ENCODE measurements at regions not wholly inside any gene's neighbourhood (a gene's known extent, or its start where the extent isn't known, plus 50 kb on each side); places are given as distances from the start of the nearest gene placed in this dataset.
A peak's percentile ranks its signal among the peaks of the same experiment; 100 is the strongest.

GRCh38 chr7:26588511-26588910, 275.9 kb downstream of the SKAP2 start:
- DNase-seq: no peak
- Histone ChIP-seq H3K27ac (no peak overlapping the region), H3K36me3 (no peaks in the 10 kb centered on the region), H3K4me3 (no peak overlapping the region), H3K4me1 (peaks cover 0 to 9% (median 3%) of the 10 kb centered on the region in 3 donors), H3K9me3 (no peaks in the 10 kb centered on the region), H3K27me3 (peaks cover 0 to 11% (median 0%) of the 10 kb centered on the region in 4 donors)
- WGBS, 2 donors: 71% methylated on average over 1 of the region's 1 CpG; no CpG with 5 or more reads in 1 of the 2 donors
- TF ChIP-seq CTCF (IDR thresholded peaks at IDR 0.05) (peak in 1 of 6 experiments; percentile 12), POLR2A (IDR thresholded peaks at IDR 0.05) (no peak)
- intact Hi-C loops (cut with DNase I): no loop called here

GRCh38 chr7:26590709-26591108, 273.7 kb downstream of the SKAP2 start:
- no peaks in the 10 kb centered on the region for H3K9me3 ChIP-seq
- H3K27ac ChIP-seq: no peak overlapping the region
- peaks cover 0 to 12% (median 3%) of the 10 kb centered on the region in 3 donors for H3K4me1 ChIP-seq
- peaks cover 0 to 9% (median 0%) of the 10 kb centered on the region in 4 donors for H3K27me3 ChIP-seq
- intact Hi-C loops (cut with DNase I): no loop called here
- WGBS, 2 donors: 81 to 86% methylated on average over 2 of the region's 2 CpGs
- no peak for DNase-seq
- no peaks in the 10 kb centered on the region for H3K36me3 ChIP-seq
- TF ChIP-seq CTCF (IDR thresholded peaks at IDR 0.05) (no peak), POLR2A (IDR thresholded peaks at IDR 0.05) (no peak)
- no peak overlapping the region for H3K4me3 ChIP-seq

GRCh38 chr7:26592011-26592410, 272.4 kb downstream of the SKAP2 start:
- no peak for DNase-seq
- Histone ChIP-seq H3K36me3 (no peaks in the 10 kb centered on the region), H3K27me3 (peaks cover 0 to 9% (median 0%) of the 10 kb centered on the region in 4 donors), H3K4me1 (peaks cover 0 to 12% (median 3%) of the 10 kb centered on the region in 3 donors), H3K27ac (no peak overlapping the region), H3K4me3 (no peak overlapping the region), H3K9me3 (no peaks in the 10 kb centered on the region)
- intact Hi-C loops (cut with DNase I): no loop called here
- TF ChIP-seq POLR2A (IDR thresholded peaks at IDR 0.05) (no peak), CTCF (IDR thresholded peaks at IDR 0.05) (no peak)

- Histone ChIP-seq H3K4me3 (no peak overlapping the region), H3K4me1 (peaks cover 0 to 12% (median 3%) of the 10 kb centered on the region in 3 donors), H3K36me3 (no peaks in the 10 kb centered on the region), H3K27me3 (peaks cover 0 to 3% (median 0%) of the 10 kb centered on the region in 4 donors), H3K9me3 (no peaks in the 10 kb centered on the region), H3K27ac (no peak overlapping the region)
- TF ChIP-seq CTCF (IDR thresholded peaks at IDR 0.05) (no peak), POLR2A (IDR thresholded peaks at IDR 0.05) (no peak)
- 28 to 53% methylated on average over 2 of the region's 9 CpGs for WGBS, 2 donors
- intact Hi-C loops (cut with DNase I): no loop called here
- no peak for DNase-seq
Measured at GRCh38 chr7:26593393-26593792, 271.0 kb downstream of the SKAP2 start.

- Histone ChIP-seq H3K9me3 (no peaks in the 10 kb centered on the region), H3K4me3 (no peak overlapping the region), H3K36me3 (no peaks in the 10 kb centered on the region), H3K27ac (no peak overlapping the region), H3K27me3 (peaks cover 0 to 3% (median 0%) of the 10 kb centered on the region in 4 donors), H3K4me1 (peaks cover 0 to 12% (median 3%) of the 10 kb centered on the region in 3 donors)
- intact Hi-C loops (cut with DNase I): no loop called here
- TF ChIP-seq CTCF (IDR thresholded peaks at IDR 0.05) (no peak), POLR2A (IDR thresholded peaks at IDR 0.05) (no peak)
- DNase-seq: no peak
- whole genome bisulfite sequencing, 2 donors: 35 to 58% methylated on average over 5 of the region's 5 CpGs
Measured at GRCh38 chr7:26593896-26594295, 270.5 kb downstream of the SKAP2 start.

All from esophagus squamous epithelium (tissue), 5 donors.